ENCODE measurements at regions not wholly inside any gene's neighbourhood (a gene's known extent, or its start where the extent isn't known, plus 50 kb on each side); places are given as distances from the start of the nearest gene placed in this dataset.
"Not testable (repeated sequence)": the region's sequence is repeated elsewhere in the genome, so short reads cannot be mapped to it uniquely, and the experiment has no call there.

GRCh38 chrY:12459965-12460364 is 241.1 kb upstream of the USP9Y start:
- DNase-seq: no peak

DNA sequence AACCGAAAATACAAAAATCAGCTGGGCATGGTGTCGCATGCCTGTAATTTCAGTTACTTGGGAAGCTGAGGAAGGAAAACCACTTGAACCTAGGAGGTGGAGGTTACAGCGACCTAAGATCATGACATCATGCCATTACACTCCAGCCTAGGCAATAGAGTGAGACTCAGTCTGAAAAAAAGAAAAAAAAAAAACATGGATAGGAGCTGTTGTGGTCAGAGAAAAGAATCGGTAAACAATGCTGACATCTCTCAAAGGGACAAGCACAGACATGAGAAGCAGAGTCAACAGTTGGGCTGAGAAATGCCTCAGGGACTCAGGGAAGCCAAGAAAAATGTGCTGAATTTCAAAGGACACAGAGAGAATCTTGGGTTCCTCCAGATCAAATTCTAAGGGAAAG is 236.9 kb upstream of the USP9Y start:
- no peak for DNase-seq

DNA sequence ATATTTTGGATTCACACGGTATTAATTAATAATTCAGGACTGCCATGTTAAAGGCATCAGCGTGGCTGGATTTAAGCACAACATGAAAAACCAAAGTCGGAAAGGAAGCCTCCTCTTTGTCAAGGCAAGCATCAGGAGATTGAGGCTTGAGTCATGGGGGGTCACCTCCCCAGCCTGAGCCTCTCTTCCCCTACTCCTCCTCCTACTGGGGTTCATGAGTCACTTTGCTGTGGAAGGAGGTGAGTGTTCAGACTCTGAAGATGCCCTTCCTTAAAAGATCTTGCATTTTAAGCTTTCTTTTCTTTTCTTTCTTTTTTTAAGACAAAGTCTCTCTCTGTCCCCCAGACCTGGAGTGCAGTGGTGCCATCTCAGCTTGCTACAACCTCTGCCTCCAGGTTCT is 235.3 kb upstream of the USP9Y start:
- no peak for DNase-seq

- DNase-seq: no peak
Measured at GRCh38 chrY:12469081-12469480, 231.9 kb upstream of the USP9Y start.

DNA sequence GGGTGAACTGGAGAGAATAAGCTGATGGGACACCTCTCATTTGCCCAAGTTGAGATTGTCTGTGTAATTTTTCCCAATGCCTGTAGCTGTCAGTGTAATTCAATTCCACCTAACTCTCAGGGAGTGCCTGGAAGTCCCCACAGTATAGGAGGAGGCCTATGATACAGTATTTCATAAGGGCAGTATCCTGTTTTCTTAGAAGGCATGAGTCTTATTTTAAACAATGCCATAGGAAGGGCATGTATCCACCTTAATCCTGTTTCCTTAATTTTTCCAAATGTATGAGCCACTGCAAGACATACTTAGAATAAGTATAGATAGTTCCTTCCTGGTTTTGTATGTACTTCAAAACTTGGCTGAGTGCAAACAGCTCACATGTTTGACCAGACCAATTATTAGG is 226.6 kb upstream of the USP9Y start:
- DNase-seq: no peak

DNA sequence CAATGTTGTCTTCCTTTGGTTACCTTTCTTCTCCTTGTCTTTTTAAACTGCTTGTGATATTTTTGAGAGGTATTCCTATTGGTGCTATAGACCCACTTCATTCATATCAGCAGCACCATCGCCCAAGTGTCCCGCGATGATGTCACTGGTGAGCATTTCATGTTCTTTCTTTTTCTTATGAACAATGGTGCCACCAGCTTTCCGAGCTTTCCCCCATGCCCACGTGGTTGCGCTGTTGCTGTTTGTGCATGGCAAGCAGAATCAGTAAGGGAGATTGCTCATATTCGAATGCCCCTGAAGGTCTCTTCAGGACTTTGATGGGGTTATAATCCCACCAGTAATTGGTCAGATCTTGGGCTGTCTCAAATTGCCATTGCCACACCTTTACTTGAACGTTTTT is 221.6 kb upstream of the USP9Y start:
- no peak for DNase-seq

GRCh38 chrY:12483394-12483793 is 217.6 kb upstream of the USP9Y start:
- DNase-seq: no peak

DNA sequence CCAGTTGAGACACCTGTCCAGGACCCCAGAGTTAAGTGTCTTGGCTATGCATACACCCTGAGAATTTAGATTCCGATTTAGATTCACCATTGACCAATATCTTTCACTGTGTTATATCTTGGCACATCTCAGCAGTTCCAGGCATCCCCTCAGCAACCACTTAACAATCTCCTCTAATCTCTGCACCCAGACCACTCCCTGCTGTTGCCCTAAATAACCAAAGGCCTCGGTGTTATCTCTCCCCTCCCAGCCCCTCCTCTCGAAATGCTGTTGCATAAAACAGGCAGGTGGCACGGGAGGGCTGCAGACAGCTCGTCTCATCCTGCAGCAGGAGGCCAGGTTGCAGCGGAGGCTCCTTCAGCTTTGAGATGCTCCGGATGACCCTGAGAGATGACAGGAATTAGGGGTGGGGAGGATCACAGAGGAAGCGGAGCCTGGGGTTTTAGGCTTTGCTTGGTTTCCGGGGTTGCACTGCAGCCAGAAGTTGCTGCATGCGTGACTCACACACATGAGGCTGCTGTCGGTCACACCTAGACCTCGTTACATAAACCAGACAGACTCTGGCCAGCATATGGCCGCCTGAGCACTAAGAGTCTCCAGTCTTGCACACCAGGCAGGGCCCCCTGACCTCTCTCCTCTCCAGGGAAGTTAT is 210.3 kb upstream of the USP9Y start:
- DNase-seq: no peak

DNA sequence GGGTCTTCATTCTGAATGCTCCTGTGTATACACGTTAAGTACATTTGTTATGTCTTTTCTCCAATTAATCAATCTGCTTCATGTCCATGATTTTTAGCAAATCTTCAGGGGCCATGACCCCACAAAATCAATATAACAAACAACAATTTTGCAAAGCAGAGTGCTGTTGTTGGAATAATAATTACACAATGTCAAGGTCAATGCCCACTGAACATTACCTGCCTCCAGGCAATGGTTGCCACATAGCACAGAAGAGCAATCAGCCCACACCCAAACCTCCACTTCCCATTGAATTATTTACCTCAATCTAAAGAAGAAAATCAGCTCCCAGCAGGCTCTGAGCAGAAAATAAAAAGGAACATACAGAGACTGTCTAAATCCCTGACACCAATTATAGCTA is 208.8 kb upstream of the USP9Y start:
- DNase-seq: no peak

DNA sequence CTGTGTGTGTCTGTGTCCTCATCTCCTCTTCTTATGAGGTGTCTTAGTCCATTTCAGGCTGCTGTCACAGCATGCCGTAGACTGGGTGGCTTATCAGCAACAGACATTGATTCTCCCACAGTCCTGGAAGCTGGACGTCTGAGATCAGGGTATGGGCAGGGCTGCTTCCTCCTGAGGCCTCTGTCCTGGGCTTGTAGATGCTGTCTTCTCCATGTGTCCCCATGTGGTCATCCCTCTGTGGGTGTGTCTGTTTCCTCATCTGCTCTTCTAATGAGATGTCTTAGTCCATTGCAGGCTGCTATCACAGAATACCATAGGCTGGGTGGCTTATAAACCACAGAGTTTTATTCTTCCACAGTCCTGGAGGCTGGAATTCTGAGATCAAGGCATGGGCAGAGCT is 205.0 kb upstream of the USP9Y start:
- DNase-seq: no peak

DNA sequence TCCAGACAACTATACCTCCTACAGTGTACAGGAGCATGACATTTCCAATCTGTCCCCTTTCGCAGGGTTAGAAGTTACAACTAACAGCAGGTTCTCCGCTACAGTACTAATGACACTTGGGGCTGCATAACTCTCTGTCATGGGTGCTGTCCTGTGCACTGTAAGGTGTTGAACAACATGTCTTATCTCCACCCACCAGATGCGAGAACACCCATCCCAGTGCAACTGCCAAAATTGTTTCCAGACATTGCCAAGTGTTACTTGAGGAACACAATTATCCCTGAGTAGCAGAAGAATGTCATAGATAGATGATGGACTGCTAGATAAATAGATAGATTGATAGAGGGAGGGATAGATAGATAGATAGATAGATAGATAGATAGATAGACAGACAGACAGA is 200.9 kb upstream of the USP9Y start:
- DNase-seq: no peak

DNA sequence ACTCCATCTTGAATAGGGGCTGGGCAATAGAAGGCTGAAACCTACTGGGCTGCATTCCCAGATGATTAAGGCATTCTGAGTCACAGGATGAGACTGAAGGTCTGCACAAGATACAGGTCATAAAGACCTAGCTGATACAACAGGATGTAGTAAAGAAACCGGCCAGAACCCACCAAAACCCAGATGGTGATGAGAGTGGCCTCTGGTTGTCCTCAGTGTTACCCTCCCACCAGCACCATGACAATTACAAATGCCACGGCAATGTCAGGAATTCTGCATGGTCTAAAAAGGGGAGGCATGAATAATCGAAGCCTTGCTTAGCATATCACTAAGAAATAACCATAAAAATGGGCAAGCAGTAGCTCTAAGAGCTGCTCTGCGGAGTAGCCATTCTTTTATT is 197.0 kb upstream of the USP9Y start:
- DNase-seq: not testable (repeated sequence)

- no peak for DNase-seq
Measured at GRCh38 chrY:12517338-12517737, 183.7 kb upstream of the USP9Y start.

DNA sequence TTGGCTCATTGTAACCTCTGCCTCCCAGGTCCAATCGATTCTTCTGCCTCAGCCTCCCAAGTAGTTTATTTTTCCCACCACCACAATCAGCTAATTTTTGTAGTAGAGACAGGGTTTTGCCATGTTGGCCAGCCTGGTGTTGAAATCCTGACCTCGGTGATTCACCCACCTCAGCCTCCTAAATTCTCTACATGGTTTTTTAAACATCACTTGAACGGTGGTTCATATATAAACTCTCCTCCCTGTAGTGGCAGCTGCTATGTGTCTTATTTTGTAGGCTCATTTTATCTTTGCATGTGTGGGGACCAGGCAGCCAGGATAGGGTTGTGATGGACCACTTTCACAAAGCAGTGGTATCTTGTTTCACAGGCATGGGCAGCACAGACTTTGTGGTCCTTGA is 175.8 kb upstream of the USP9Y start:
- DNase-seq: no peak

GRCh38 chrY:12526362-12527063 is 174.5 kb upstream of the USP9Y start:
- no peak for DNase-seq

DNA sequence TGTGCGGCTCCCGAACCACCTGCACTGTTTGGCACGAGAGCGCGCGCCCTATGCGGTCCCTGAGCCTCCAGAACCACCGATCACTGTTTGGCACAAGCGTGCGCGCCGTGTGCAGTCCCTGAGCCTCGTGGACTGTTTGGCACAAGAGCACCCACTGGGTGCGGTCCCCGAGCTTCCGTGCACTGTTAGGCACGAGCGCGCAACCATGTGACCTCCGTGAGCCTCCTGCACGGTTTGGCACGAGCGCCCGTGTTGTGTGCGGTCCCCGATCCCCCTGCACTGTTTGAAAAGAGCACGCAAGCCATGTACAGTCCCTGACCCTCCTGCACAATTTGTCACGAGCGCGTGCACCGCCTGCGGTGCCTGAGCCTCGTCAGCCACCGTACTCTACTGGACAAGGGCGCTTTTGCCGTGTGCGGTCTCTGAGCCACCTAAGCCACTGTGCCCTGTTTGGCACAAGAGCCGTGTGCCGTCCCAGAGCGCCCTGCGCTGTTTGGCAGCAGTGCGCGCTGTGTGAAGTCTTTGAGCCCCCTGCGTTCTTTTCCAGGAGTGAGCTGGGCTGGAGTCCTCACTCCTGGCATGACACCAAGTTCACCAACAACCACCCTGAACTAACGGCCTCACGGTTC is 163.7 kb upstream of the USP9Y start:
- DNase-seq: no peak

DNA sequence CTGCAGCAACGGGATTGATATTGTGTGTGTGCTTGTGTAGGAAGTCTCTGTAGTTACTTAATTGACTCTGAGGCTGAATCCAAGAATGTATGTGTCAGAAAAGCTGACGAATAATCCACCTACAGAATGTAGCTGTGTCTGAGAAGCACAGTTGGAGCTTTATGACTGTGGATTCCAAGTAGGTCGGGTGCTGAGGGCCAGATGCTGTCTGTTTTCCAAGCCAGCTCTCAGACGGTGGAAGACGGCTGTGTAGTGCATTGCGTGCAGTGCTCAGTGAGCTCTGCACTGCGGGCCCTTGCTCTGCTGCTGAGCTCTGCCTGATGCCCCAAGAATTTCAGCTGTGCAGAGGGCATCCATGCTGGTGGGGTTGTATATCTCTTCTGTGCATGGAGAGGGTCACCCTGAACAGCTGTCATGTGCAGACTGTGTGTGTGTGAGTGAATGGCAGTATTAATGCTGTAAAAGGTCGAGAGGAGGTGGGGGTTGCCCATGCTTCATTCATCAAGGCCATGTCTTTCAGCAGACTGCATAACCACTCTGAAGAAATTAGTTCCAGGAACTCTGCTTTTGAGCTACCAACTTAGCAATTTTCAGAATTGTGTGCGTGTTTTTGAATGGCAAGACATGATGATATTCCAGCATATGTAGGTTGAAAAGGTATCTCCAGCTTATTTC is 154.1 kb upstream of the USP9Y start:
- no peak for DNase-seq

GRCh38 chrY:12552471-12553283 is 148.4 kb upstream of the USP9Y start:
- no peak for DNase-seq

- DNase-seq: no peak
Measured at GRCh38 chrY:12553909-12554308, 147.1 kb upstream of the USP9Y start.

DNA sequence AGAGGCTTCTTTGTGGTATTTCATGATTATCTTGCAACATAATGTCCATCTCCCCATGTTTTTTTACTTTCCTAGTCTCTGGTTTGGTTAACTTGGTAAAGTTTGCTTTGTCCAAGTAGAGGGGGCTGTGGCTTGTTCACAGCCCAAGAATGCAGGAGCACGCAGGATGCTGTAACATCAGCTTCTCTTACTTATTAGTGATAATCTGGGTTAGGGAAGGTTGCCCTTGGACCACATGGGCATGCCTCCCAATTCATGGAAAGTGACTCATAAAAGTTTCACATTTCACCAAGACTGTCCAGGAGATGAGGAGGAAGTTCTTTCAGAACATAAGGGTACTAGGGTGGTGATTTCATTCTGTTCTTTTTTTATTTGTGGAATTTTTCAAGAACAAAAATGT is 146.0 kb upstream of the USP9Y start:
- DNase-seq: no peak

DNA sequence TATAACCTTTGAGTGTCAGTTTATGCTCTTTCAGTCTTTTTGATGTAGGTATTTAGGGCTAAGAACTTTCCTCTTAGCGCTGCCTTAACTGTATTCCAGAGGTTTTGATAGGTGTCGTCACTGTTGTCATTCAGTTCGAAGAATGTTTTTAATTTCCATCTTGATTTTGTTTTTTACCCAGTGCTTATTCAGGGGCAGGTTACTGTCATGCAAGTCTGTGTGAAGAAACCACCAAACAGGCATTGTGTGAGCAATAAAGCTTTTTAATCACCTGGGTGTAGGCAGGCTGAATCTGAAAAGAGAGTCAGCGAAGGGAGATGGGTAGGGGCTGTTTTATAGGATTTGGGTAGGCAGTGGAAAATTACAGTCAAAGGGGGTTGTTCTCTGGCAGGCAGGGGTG is 142.0 kb upstream of the USP9Y start:
- no peak for DNase-seq

- DNase-seq: no peak
Measured at GRCh38 chrY:12576278-12576677, 124.8 kb upstream of the USP9Y start.

Measured in suppressor macrophage treated with lipopolysaccharide for 4 hours (primary cell).